Erythroblast (primary cell): ENCODE measurements at regions not wholly inside any gene's neighbourhood (a gene's known extent, or its start where the extent isn't known, plus 50 kb on each side); places are given as distances from the start of the nearest gene placed in this dataset.

ENCODE experiments used
- GATA1 ChIP-seq: IDR thresholded peaks from 2 replicates; pipeline ENCODE4 v1.6.1; 2011; ENCODE audit warnings: low read depth, mild to moderate bottlenecking, control low read depth, low read length, moderate library complexity
- POLR2A ChIP-seq: IDR thresholded peaks from 2 replicates; pipeline ENCODE4 v1.6.1; 2011; ENCODE audit warnings: mild to moderate bottlenecking, low read length

DNA sequence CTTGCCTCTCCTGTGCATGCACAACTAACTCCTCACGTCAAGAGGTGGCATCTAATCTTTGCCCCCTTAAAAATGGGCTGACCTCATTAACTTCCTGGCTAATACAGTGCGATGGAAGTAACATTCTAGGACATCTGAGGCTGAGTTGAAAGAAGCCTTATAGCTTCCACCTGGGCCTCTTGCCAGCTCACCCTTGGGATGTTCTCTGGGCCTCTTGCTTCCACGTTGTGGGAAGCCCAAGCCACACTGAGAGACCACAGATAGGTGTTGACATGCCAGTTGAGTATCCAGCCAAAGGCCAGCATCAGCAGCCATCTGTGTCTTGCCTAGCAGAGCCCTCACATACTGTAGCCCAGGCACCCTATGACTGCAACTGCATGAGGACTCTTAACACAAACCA is 60.8 kb upstream of the GDF10 start:
- no peak for TF ChIP-seq POLR2A
- TF ChIP-seq GATA1: no peak
